Activated naive CD8-positive, alpha-beta T cell (primary cell): ENCODE measurements at regions not wholly inside any gene's neighbourhood (a gene's known extent, or its start where the extent isn't known, plus 50 kb on each side); places are given as distances from the start of the nearest gene placed in this dataset.

ENCODE experiments used
- H3K27ac Mint-ChIP-seq: one replicate; pipeline ENCODE4 v1.8.0; 2021; ENCODE audit warnings: mixed read lengths
- H3K27me3 Mint-ChIP-seq: one replicate; pipeline ENCODE4 v1.8.0; 2021; ENCODE audit warnings: mixed read lengths
- H3K36me3 Mint-ChIP-seq: one replicate; pipeline ENCODE4 v1.8.0; 2021; ENCODE audit warnings: mixed read lengths
- H3K4me1 Mint-ChIP-seq: one replicate; pipeline ENCODE4 v1.8.0; 2021; ENCODE audit warnings: low read depth, mixed read lengths
- H3K4me3 Mint-ChIP-seq: one replicate; pipeline ENCODE4 v1.8.0; 2021; ENCODE audit warnings: mild to moderate bottlenecking, mixed read lengths
- H3K9me3 Mint-ChIP-seq: one replicate; pipeline ENCODE4 v1.8.0; 2021; ENCODE audit warnings: low read depth, mixed read lengths

DNA sequence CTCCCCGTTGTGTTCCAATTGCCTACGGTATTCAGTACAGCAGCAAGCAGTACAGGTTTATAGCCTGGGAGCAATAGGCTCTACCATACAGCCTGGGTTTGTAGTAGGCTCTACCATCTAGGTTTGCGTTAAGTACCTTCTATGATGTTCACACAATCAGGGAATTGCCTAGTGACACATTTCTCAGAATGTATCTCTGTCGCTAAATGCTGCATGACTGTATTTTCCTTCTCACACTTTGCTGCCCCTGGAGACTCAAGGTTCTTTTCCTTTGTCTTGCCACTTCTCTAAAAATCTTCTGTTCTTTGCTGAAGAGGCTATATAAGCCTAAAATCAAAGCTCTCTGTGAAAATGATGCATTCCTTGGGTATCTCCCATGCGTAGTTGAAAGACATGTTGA lies 241.9 kb downstream of the CD83 start:
- no peak overlapping the region for H3K27ac Mint-ChIP-seq
- H3K4me1 Mint-ChIP-seq = peaks cover 9% of the 10 kb centered on the region
- no peaks in the 10 kb centered on the region for H3K9me3 Mint-ChIP-seq
- no peaks in the 10 kb centered on the region for H3K27me3 Mint-ChIP-seq
- H3K36me3 Mint-ChIP-seq = no peaks in the 10 kb centered on the region
- no peak overlapping the region for H3K4me3 Mint-ChIP-seq

DNA sequence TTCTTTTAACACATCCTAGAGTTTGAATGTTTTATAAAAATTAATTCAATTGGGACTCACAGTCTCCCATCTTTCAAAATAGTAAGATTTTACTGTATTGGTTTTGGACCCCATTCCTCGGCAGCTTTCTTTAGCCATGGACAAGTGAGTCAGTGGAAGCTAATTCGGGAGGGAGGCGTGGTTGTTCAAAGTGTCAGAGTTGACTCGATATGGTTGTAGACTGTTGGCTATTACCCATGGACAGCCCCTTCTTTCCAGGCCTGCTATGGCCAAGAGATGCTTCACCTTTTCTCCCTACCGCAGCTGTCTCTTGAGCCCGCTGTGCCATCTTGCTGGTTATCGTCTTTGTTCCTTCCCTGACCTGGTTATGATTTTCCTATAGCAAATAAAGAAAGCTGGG lies 243.0 kb downstream of the CD83 start:
- Mint-ChIP-seq H3K9me3 (no peaks in the 10 kb centered on the region), H3K27me3 (no peaks in the 10 kb centered on the region), H3K4me1 (no peaks in the 10 kb centered on the region), H3K36me3 (no peaks in the 10 kb centered on the region), H3K4me3 (no peak overlapping the region), H3K27ac (no peak overlapping the region)

DNA sequence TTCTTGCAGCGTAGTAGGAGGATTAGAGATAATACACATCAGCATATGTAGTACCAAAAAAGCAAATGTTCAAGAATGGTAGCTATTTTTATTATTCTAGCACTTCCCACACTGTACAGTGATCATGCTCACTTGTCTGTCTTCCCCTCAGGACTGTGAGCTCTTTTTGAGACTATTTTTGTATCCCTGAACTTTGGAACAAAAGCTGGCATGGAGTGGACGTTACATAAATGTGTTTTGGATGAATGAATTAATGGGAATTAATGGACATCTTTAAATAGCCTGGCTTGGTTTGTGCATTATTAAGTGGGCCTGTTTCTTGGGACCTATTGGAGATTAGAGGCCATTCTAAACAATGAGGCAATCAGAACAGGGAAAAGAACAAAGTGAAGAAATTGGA lies 243.7 kb downstream of the CD83 start:
- H3K4me3 Mint-ChIP-seq = no peak overlapping the region
- H3K9me3 Mint-ChIP-seq = no peaks in the 10 kb centered on the region
- H3K27ac Mint-ChIP-seq = no peak overlapping the region
- no peaks in the 10 kb centered on the region for H3K36me3 Mint-ChIP-seq
- no peaks in the 10 kb centered on the region for H3K4me1 Mint-ChIP-seq
- no peaks in the 10 kb centered on the region for H3K27me3 Mint-ChIP-seq

DNA sequence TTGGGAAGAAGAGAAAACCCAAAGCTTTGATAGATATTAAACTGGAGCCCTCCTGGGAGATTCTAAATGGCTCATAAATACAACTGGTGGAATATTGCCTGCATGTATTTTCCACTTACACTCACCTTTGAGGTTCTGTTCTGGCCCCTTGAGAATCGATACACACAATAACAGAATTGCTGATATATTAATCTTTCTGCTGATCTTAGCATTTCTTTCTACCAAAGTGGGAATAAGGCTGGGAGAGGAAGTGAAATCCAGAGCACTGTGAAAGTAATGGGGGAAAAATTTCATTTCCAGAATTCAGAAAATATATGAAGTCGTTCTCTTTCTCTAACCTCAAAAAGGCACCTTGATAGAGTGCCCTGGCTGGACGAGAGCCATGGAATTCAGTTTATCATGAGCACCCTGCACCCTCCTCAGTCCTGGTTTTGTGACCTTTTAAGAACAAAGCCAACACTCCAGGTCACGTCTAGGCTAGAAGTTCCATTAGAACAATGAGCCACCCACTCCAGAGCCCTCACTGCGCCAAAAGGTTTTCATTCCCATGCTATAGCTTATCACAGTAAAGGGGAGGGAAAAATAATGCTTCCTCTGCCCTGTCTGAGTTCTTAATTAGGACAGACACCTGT lies 244.5 kb downstream of the CD83 start:
- H3K27me3 Mint-ChIP-seq = no peaks in the 10 kb centered on the region
- H3K27ac Mint-ChIP-seq = no peak overlapping the region
- H3K4me1 Mint-ChIP-seq = no peaks in the 10 kb centered on the region
- no peaks in the 10 kb centered on the region for H3K36me3 Mint-ChIP-seq
- H3K4me3 Mint-ChIP-seq = no peak overlapping the region
- no peaks in the 10 kb centered on the region for H3K9me3 Mint-ChIP-seq

GRCh38 chr6:14364370-14364769 lies 246.8 kb downstream of the CD83 start:
- Mint-ChIP-seq H3K36me3 (no peaks in the 10 kb centered on the region), H3K9me3 (no peaks in the 10 kb centered on the region), H3K27ac (no peak overlapping the region), H3K4me3 (no peak overlapping the region), H3K4me1 (no peaks in the 10 kb centered on the region), H3K27me3 (no peaks in the 10 kb centered on the region)

- no peak overlapping the region for H3K4me3 Mint-ChIP-seq
- no peaks in the 10 kb centered on the region for H3K36me3 Mint-ChIP-seq
- no peaks in the 10 kb centered on the region for H3K27me3 Mint-ChIP-seq
- H3K4me1 Mint-ChIP-seq = no peaks in the 10 kb centered on the region
- H3K27ac Mint-ChIP-seq = no peak overlapping the region
- H3K9me3 Mint-ChIP-seq = no peaks in the 10 kb centered on the region
Measured at GRCh38 chr6:14365393-14365792, 247.8 kb downstream of the CD83 start.

- peaks cover 1% of the 10 kb centered on the region for H3K4me1 Mint-ChIP-seq
- no peaks in the 10 kb centered on the region for H3K36me3 Mint-ChIP-seq
- no peaks in the 10 kb centered on the region for H3K27me3 Mint-ChIP-seq
- H3K4me3 Mint-ChIP-seq = no peak overlapping the region
- no peaks in the 10 kb centered on the region for H3K9me3 Mint-ChIP-seq
- H3K27ac Mint-ChIP-seq = no peak overlapping the region
Measured at GRCh38 chr6:14366315-14366714, 248.7 kb downstream of the CD83 start.

DNA sequence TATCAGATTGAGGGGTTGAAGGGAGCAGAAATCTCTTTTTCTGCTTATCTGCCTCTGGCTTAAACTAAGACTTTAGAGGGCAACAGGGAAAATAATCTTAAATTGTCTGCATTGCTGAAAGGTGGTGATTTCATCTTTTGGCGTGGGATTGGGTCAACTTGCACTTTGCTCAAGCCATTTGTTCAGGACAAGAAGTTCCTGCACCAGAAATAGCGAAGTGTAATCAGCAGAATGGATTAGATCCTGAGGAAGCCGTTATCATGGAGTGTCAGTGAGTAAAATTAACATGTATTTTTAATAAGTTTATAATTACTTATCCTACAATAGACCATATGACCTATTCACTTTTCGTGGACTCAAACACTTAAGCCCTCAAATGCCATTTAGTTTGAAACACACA lies 249.3 kb downstream of the CD83 start:
- Mint-ChIP-seq H3K36me3 (no peaks in the 10 kb centered on the region), H3K27ac (no peak overlapping the region), H3K4me3 (no peak overlapping the region), H3K27me3 (no peaks in the 10 kb centered on the region), H3K9me3 (no peaks in the 10 kb centered on the region), H3K4me1 (peaks cover 5% of the 10 kb centered on the region)

DNA sequence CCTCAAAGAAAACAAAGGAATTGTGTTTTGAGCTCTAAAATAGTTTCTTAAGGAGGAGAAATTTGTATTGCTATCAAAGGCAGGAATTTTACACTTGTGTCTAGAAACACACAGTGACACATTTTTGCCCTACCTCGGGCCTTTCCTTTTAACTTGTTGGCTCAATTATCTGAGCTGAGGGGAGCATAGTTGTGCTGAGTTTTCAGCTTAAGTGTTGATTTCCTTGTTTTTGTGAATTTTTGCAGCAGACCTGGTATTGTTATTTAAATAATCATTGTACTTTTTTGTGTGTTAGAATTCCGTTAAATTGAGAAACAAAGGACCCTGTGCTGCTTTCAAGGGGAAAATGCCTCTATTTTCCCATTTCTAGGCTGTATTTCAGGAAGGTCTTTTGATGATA lies 249.7 kb downstream of the CD83 start:
- Mint-ChIP-seq H3K9me3 (no peaks in the 10 kb centered on the region), H3K27me3 (no peaks in the 10 kb centered on the region), H3K36me3 (no peaks in the 10 kb centered on the region), H3K4me1 (peaks cover 8% of the 10 kb centered on the region), H3K27ac (no peak overlapping the region), H3K4me3 (no peak overlapping the region)

DNA sequence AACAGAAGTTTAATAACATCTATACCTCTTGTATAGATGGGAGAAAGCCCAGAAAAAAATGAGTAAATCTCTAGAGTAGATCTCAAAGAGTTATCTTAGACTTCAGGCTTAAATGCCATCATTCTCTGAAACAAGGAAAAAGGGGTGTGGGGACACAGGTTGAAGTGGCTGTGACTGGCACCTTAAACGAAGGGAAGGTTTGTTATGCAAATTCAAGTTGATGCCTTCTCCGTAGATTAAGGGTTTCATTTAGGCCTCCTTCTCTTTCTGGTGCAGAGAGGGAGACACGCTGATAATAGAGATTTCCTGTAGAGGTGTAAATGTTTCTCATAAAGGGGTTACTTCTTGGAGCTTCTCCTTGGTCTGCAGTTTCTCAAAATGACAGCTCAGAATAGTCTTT lies 252.1 kb downstream of the CD83 start:
- no peak overlapping the region for H3K4me3 Mint-ChIP-seq
- peaks cover 15% of the 10 kb centered on the region for H3K4me1 Mint-ChIP-seq
- no peaks in the 10 kb centered on the region for H3K27me3 Mint-ChIP-seq
- H3K36me3 Mint-ChIP-seq = no peaks in the 10 kb centered on the region
- H3K27ac Mint-ChIP-seq = no peak overlapping the region
- H3K9me3 Mint-ChIP-seq = no peaks in the 10 kb centered on the region

DNA sequence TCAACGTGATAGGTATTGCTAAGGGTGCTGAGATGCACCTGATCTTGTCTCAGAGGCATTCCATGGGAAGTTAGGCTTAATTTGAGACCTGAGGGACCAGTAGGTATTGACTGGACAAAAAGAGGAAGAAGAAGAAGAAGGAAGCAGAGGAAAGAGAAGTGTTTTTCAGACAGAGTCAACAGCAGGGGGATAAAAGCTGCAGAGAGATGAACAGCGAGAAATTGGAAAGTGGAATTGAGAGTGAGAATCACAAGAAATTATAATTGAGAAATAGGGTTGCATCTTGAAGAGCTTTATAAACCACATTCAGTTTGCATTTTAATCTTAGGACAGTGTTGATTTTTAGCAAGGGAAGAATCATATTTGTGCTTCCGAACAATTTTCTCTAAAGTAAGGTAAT lies 254.0 kb downstream of the CD83 start:
- H3K9me3 Mint-ChIP-seq = no peaks in the 10 kb centered on the region
- no peak overlapping the region for H3K27ac Mint-ChIP-seq
- no peak overlapping the region for H3K4me3 Mint-ChIP-seq
- no peaks in the 10 kb centered on the region for H3K27me3 Mint-ChIP-seq
- H3K4me1 Mint-ChIP-seq = peaks cover 15% of the 10 kb centered on the region
- H3K36me3 Mint-ChIP-seq = no peaks in the 10 kb centered on the region

- Mint-ChIP-seq H3K4me1 (peaks cover 15% of the 10 kb centered on the region), H3K36me3 (peaks cover 3% of the 10 kb centered on the region)
Measured at GRCh38 chr6:14372734-14373489, 255.3 kb downstream of the CD83 start.

GRCh38 chr6:14373648-14374437 lies 256.3 kb downstream of the CD83 start:
- Mint-ChIP-seq H3K4me3 (no peak overlapping the region), H3K27me3 (no peaks in the 10 kb centered on the region), H3K36me3 (peaks cover 5% of the 10 kb centered on the region), H3K9me3 (peaks cover 3% of the 10 kb centered on the region), H3K4me1 (peaks cover 15% of the 10 kb centered on the region), H3K27ac (no peak overlapping the region)

More at GRCh38 chr6:14372734-14373489, 255.3 kb downstream of the CD83 start:
- H3K27ac Mint-ChIP-seq = no peak overlapping the region
- no peaks in the 10 kb centered on the region for H3K9me3 Mint-ChIP-seq
- H3K27me3 Mint-ChIP-seq = no peaks in the 10 kb centered on the region
- no peak overlapping the region for H3K4me3 Mint-ChIP-seq

GRCh38 chr6:14375930-14376329 lies 258.4 kb downstream of the CD83 start:
- Mint-ChIP-seq H3K27ac (no peak overlapping the region), H3K4me3 (no peak overlapping the region), H3K4me1 (peaks cover 26% of the 10 kb centered on the region)

DNA sequence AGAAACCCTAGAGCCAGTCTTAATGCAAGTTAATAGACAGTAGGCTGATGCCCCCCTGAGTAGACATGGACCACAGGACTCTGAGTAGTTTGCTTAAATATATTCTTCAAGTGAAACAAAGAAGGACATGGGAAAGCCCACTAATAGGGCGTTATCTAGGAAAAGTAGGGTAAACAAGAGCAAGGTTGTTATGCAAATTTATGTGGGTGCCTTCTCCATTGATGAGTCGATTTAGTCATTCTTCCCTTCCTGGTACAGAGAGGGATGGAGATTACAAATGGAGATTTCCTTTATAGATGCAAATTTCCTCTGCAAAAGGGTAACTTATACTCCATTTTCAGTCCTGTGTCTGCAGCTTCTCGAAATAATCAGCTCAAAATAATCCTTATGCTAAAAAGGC lies 262.0 kb downstream of the CD83 start:
- peaks cover 3% of the 10 kb centered on the region for H3K9me3 Mint-ChIP-seq
- H3K4me1 Mint-ChIP-seq = peaks cover 23% of the 10 kb centered on the region
- no peak overlapping the region for H3K4me3 Mint-ChIP-seq
- H3K36me3 Mint-ChIP-seq = peaks cover 5% of the 10 kb centered on the region
- H3K27me3 Mint-ChIP-seq = no peaks in the 10 kb centered on the region
- H3K27ac Mint-ChIP-seq = no peak overlapping the region

More at GRCh38 chr6:14375930-14376329, 258.4 kb downstream of the CD83 start:
- Mint-ChIP-seq H3K36me3 (peaks cover 5% of the 10 kb centered on the region), H3K9me3 (peaks cover 3% of the 10 kb centered on the region), H3K27me3 (no peaks in the 10 kb centered on the region)
